ENCODE measurements at regions not wholly inside any gene's neighbourhood (a gene's known extent, or its start where the extent isn't known, plus 50 kb on each side); places are given as distances from the start of the nearest gene placed in this dataset.

DNA sequence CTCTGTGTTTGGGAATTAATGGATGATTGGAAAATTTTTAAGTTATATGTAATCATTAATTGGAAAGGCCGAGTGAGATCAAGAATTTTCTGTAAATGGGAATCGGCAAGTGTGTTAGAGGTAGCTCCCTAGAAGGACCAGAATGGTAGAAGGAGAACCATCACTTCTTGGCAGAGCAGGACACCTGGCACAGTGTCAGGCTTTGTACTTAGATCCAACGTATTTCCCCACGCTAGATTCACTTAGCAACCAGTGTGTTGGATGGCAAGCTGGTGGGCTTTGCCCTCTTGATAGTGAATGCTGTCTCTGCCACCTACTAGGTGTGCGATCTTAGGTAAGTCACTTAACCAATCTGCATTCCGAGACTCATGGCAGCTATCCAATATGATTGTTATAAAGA, 107.8 kb upstream of the ZNF438 start:
- TF ChIP-seq CTCF (IDR thresholded peaks at IDR 0.05), result no peak

DNA sequence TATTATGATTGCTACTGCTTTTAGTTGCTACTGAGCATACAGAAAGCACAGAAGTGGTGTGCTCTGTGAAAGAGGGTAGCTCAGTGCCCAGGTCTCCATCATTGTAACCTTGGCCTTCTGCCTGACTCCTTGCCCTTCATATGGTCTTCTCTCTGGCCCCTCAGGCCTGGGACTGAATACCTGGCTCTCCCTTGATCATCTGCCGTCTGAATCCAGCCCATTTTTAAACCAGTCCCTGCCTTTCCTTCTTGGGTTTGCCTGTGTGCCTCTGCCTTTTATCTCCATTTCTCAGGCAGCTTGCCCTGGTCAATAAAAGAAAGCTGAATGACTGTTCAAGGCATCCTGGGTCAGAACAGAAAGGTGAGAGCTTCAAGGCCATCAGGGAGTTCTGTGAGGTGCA, 109.1 kb upstream of the ZNF438 start:
- TF ChIP-seq CTCF (IDR thresholded peaks at IDR 0.05), result no peak

DNA sequence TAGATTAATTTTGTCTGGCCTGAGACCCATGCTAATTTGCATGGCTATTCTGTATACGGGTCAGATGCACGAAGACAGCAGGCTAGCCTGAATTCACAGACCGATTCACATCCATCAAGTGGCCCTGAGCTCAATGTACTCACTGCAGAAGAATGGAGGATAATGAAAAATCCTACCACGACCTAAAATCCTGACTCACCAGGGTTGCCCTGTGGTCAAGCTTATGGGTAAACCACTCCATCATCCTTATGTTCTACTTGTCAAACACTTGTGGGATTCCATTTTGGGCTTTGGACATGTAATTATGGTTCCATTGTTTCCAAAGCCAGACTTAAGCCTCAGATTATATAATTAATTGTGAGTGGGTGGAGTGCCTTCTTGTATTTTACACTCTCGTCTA, 110.4 kb upstream of the ZNF438 start:
- TF ChIP-seq CTCF (IDR thresholded peaks at IDR 0.05), result no peak

GRCh38 chr10:31143331-31143935, 111.8 kb upstream of the ZNF438 start:
- TF ChIP-seq CTCF (IDR thresholded peaks at IDR 0.05), result no peak

DNA sequence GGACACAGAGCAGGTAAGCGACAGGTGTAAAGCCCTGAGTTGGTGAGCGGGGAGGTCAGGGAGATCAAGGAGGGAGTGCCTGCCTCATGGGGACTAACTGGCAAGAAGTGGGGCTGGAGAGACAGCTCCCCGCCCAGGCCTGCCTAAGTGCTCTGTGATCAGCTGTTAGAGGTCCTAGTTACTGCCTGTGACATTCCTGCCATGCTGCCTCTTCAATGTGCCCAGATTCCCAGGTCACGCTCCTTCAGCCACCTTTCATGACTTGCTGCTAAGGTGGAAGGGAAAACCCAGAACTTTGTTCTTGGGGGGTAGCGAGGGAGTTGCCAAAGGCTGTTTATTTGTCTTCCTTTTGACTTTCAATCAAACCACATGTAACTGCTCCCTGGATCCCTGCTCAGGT, 114.3 kb upstream of the ZNF438 start:
- no peak for TF ChIP-seq CTCF (IDR thresholded peaks at IDR 0.05)

GRCh38 chr10:31146491-31147209, 115.0 kb upstream of the ZNF438 start:
- no peak for TF ChIP-seq CTCF (IDR thresholded peaks at IDR 0.05)

DNA sequence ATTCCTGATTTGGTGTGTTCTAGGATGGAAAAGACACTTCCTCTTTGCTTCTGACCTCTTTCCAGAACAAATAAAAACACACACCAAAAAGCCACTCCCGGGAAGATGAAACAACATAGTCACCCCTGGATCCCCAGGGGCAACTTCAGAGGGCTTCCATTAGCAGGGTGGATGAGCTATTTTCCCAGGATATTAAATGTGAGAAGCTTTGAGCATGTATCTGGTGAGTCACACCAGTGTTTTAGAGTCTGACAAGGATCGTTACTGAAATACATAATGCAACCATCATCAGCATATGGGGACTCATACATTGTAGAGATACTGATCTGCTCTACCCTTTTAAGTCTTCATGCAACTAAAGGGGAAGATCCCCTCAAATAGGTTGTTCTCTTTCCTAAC, 115.5 kb upstream of the ZNF438 start:
- TF ChIP-seq CTCF (IDR thresholded peaks at IDR 0.05), result no peak

Measured in LNCAP (cell line).